ENCODE measurements at regions not wholly inside any gene's neighbourhood (a gene's known extent, or its start where the extent isn't known, plus 50 kb on each side); places are given as distances from the start of the nearest gene placed in this dataset.
A peak's percentile ranks its signal among the peaks of the same experiment; 100 is the strongest.
"Not testable (repeated sequence)": the region's sequence is repeated elsewhere in the genome, so short reads cannot be mapped to it uniquely, and the experiment has no call there.

DNA sequence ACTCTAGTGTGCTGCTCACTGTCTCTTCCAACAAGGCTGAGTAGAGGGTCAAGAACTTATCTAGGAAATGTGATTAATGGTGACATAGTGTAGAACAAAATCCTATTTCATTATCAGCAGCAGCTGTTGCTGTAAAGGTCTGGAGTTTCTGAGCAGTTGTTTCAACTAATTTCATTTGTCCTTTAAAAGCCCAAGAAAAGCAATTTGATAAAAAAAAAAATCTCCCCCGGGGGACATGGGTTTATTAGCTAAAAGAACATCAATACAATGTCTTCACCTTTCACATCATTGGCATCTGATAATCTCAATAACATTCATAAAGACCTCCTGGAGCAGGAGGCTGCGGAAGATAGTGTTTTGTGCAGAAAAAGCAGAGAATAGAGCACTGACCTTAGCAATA is 468.1 kb downstream of the KCTD16 start:
- no peak for DNase-seq (ENCODE audit: low read depth)
- in situ Hi-C loops (cut with HindIII; ENCODE audit: low pct_unique_long_range_greater_than_20kb, low sequenced_read_pairs) = no loop called here

DNA sequence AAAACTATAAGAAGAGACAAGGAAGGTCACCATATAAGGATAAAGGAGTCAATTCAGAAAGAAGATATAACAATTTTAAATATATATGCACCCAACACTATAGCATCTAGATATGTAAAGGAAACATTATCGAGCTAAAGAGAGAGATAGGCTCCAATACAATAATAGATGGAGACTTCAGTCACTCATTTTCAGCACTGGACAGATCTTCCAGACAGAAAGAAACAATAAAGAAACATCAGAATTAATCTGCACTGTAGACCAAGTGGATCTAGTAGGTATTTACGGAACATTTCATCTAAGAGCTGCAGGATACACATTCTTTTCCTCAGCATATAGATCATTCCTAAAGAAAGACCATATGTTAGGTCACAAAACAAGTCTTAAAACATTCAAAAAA is 463.5 kb downstream of the KCTD16 start:
- DNase-seq (ENCODE audit: low read depth) = no peak
- in situ Hi-C loops (cut with HindIII; ENCODE audit: low pct_unique_long_range_greater_than_20kb, low sequenced_read_pairs) = no loop called here

DNA sequence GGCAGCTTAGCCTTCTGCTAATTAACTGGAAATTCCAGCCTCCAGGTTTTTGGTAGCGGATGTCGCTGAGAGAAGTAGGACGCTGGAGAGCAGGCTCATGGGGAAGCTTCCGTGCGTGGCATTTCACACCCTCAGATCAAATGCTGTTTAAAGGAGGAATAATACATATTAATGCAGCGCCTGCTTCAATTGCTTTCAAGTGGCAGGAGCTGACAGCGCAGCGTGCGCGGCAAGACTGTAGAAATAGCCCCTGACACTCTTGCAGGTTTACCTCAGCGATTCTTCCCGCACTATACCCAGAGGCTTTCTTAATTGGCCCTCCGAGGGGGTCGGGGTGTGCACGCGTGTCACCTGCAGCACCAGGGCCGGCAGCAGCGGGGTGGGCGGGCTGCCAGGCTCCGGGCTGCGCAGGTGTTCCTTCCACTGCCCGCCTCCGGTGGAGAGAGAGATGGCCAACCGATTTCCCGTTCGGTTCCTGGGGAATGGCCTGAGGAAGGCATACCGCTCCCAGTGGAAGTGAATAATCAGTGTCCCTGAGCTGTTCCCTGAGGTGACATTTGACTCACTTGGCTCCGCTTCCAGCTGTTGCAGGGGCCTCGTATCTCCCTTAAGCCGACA is 427.9 kb downstream of the KCTD16 start:
- in situ Hi-C loops (cut with HindIII; ENCODE audit: low pct_unique_long_range_greater_than_20kb, low sequenced_read_pairs) = no loop called here
- no peak for DNase-seq (ENCODE audit: low read depth)

DNA sequence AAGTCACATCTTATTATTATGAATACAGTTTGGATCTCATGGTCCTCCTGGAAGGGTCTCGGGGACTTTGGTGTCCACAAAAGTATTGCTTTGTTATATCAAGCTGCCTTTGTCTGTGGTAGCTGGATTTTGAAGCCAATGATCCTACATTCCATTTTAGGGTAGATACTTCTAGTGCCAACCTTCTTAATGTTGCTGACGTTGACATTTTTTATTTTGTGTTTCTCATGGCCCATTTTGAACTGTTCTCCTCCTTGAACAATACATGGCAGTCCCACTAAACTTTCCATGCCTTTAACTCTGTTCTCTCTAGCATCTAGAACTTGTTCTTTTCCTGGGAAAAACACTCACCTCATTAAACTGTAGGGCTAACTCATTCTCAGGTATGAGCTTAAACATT is 425.8 kb downstream of the KCTD16 start:
- in situ Hi-C loops (cut with HindIII; ENCODE audit: low pct_unique_long_range_greater_than_20kb, low sequenced_read_pairs) = no loop called here
- DNase-seq (ENCODE audit: low read depth) = no peak

DNA sequence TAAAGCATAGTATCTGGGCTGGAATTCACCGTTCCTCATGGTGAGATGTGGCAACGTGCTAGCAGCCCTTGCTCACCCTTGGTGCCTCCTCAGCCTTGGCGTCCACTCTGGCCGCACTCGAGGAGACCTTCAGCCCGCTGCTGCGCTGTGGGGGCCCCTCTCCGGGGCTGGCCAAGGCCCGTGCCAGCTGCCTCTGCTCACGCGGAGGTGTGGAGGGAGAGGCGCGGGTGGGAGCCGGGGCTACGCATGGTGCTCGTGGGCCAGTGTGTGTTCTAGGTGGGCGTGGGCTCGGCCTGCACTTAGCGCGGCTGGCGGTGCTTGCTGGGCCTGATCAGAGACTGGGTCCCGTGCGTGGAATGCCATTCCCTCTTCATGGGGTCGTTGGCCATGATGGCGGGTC is 424.2 kb downstream of the KCTD16 start:
- DNase-seq (ENCODE audit: low read depth) = no peak
- in situ Hi-C loops (cut with HindIII; ENCODE audit: low pct_unique_long_range_greater_than_20kb, low sequenced_read_pairs) = no loop called here

DNA sequence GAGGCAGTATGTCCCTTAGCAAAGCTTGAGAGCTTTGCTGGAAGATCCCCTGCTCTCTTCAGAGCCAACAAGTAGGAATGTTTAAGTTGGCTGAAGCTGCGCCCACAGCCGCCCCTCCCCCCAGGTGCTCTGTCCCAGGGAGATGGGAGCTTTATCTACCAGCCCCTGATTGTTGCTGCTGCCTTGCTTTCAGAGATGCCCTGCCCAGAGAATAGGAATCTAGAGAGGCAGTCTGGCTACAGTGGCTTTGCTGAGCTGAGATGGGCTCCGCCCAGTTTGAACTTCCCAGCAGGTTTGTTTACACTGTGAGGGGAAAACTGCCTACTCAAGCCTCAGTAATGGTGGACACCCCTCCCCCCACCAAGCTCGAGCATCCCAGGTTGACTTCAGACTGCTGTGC is 423.6 kb downstream of the KCTD16 start:
- in situ Hi-C loops (cut with HindIII; ENCODE audit: low pct_unique_long_range_greater_than_20kb, low sequenced_read_pairs); DNase-seq (ENCODE audit: low read depth): not testable (repeated sequence)

DNA sequence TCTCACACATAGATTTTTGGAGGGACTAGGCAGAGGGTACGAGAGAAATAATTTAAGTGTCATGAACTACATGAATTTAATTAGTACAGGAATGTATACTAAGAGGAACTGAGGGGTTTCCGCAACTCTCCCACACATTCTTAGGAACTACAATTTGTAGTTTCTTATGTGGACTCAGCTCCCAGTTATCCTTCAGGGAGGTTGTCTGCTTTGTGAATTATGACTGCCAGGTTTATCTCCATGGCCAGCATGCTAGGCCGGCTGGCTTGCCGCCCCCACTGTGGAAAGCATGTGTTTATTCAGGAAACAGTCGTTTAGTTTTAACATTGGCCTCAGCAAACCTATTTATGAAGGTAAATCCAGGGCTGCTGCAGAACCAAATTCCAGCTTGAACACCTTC is 415.0 kb downstream of the KCTD16 start:
- in situ Hi-C loops (cut with HindIII; ENCODE audit: low pct_unique_long_range_greater_than_20kb, low sequenced_read_pairs) = no loop called here

DNA sequence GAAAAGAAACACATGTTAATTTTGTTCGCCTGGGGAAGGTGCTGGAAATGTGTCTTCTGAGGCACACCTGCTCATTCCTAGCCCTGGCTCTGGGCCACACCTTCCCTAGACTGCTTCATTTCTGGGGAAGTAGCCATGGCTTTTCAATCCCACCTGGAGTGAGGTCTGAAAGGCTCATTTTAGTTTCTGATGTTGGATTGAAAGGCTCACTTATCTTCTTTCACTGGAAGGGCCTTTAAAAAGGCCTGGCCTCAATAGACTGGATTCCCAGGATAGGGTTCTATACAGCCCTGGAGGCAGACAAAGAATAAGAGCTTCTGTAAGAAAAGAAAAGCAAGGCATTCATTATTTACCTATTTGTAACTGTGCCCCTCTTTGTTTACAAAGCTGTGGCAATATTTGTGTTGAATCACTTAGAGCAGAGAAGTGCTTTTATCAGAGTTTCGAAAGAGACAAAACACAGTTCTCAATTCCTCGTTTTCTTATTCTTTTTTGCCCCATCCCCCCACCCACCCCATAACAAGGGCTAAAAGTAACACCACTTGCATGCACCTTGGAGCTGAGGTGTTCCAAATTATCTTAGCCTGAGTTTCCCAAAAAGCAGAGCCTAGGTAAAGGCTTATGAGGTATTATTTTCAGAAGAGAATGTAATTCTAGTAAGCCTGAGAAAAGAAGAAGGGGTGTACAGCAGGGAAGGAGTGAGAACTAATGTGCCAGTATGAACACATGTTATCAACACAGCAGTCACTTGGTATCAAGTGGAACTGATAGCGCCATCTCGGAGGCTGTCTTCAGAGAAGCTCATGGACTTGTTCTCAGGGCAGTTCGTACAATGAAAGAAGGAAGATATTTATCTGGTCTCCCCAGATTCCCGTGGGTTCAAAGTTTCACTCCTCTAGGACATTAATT is 413.1 kb downstream of the KCTD16 start:
- in situ Hi-C loops (cut with HindIII; ENCODE audit: low pct_unique_long_range_greater_than_20kb, low sequenced_read_pairs) = no loop called here
- DNase-seq (ENCODE audit: low read depth) = no peak

More for the DNA sequence above, 415.0 kb downstream of the KCTD16 start:
- no peak for DNase-seq (ENCODE audit: low read depth)

GRCh38 chr5:144582066-144582465 is 411.4 kb downstream of the KCTD16 start:
- in situ Hi-C loops (cut with HindIII; ENCODE audit: low pct_unique_long_range_greater_than_20kb, low sequenced_read_pairs) = no loop called here

DNA sequence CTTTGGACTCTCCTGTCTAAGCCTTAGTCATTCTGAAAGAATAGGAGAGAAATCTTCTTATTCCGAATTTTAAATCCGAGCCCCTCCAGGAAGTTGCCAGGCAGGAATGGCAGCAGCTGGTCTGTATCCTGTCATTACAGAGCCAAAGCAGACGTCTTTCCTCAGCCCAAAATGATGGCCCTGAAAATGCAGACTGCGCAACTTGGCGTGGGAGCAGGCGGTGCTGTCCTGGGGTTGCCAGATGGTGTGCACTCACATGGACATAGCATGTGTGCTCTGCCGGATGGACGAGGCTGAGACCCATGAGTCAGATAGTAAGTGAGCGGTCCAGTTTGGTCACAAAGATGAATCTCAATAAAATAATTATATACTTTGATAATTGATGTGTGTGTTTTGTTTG is 410.4 kb downstream of the KCTD16 start:
- no peak for DNase-seq (ENCODE audit: low read depth)
- in situ Hi-C loops (cut with HindIII; ENCODE audit: low pct_unique_long_range_greater_than_20kb, low sequenced_read_pairs) = no loop called here

More at GRCh38 chr5:144582066-144582465, 411.4 kb downstream of the KCTD16 start:
- peak; percentile 42 for DNase-seq (ENCODE audit: low read depth)

DNA sequence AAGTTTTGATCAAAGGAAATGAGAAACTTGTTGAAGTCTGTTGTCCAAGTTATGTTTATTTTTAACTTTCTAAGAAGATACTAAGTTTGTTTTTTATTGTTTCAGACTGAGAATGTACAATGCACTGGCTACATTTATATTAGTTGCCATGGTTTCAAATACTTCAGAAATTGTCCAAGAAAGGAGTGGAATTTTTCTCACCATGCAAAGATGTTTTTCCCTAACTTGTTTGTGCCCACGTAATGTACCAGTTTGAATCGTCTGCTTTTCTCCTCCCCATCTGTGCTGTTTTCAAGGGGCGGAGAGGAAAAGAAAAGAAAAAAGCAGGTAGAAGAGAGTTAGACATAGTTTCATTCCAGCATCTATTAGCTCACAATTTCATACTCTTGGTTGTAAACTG is 407.0 kb downstream of the KCTD16 start:
- no peak for DNase-seq (ENCODE audit: low read depth)

DNA sequence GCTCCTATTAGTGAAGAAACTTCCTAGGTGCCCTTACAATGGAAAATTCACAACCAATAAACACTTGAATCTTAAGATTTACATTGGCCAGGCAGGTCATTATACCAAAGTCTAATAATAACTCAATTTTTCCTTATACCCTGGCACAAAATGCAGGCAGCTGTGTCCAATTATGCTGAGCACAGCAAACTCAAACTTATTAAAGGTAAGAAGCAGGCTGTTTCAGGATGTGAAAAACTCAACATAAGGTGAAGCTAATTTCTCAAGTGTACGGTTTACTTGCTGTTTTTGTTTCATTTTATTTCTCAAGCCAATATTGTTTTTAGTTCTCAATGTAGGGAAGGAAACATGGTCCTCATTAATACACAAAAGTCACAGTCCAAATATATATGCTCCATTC is 405.1 kb downstream of the KCTD16 start:
- in situ Hi-C loops (cut with HindIII; ENCODE audit: low pct_unique_long_range_greater_than_20kb, low sequenced_read_pairs) = no loop called here
- no peak for DNase-seq (ENCODE audit: low read depth)

More for the DNA sequence above, 407.0 kb downstream of the KCTD16 start:
- in situ Hi-C loops (cut with HindIII; ENCODE audit: low pct_unique_long_range_greater_than_20kb, low sequenced_read_pairs) = no loop called here

- no peak for DNase-seq (ENCODE audit: low read depth)
- in situ Hi-C loops (cut with HindIII; ENCODE audit: low pct_unique_long_range_greater_than_20kb, low sequenced_read_pairs) = no loop called here
These were observed 396.7 kb downstream of the KCTD16 start for GRCh38 chr5:144567421-144567780.

- DNase-seq (ENCODE audit: low read depth) = no peak
- in situ Hi-C loops (cut with HindIII; ENCODE audit: low pct_unique_long_range_greater_than_20kb, low sequenced_read_pairs) = no loop called here
These were observed 396.2 kb downstream of the KCTD16 start for GRCh38 chr5:144566747-144567420.

DNA sequence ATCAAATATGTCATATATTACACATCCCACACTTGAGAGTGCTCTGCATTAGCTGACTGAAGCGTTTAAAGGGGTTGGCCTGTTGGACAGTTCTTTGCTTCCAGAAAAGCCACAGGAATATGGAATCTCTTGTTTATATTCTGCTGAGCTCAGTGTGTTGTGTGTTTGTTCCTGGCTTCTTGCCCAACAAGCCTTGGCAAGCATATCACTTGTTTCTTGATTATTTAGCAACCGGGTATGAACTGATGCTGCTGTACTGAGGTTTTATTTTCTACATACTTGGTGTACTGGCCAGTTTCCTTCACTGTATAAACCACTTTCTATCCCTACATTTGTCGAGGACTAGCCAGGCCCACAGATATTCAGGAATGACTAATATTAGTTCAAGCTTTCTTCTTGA is 378.9 kb downstream of the KCTD16 start:
- DNase-seq (ENCODE audit: low read depth) = no peak
- in situ Hi-C loops (cut with HindIII; ENCODE audit: low pct_unique_long_range_greater_than_20kb, low sequenced_read_pairs) = no loop called here

DNA sequence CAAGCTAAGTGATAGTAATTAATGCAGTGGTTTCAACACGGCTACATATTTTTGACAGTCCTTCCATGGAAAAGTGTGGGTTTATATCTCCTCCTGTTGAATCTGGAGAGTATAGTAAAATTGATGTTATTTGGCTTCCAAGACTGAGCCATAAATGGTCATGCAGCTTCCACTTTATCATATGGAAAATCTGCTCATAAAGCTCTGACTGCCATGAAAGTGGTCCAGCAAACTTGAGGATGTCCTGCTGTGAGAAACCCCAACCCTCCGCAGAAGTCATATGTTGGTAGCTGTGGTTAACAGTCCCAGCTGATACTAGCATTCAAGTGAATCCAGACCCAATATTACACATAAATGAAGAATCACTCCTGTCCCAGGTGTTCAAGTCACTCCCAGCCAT is 378.3 kb downstream of the KCTD16 start:
- DNase-seq (ENCODE audit: low read depth) = no peak
- in situ Hi-C loops (cut with HindIII; ENCODE audit: low pct_unique_long_range_greater_than_20kb, low sequenced_read_pairs) = no loop called here

- in situ Hi-C loops (cut with HindIII; ENCODE audit: low pct_unique_long_range_greater_than_20kb, low sequenced_read_pairs) = no loop called here
- no peak for DNase-seq (ENCODE audit: low read depth)
These were observed 376.4 kb downstream of the KCTD16 start for GRCh38 chr5:144547098-144547499.

DNA sequence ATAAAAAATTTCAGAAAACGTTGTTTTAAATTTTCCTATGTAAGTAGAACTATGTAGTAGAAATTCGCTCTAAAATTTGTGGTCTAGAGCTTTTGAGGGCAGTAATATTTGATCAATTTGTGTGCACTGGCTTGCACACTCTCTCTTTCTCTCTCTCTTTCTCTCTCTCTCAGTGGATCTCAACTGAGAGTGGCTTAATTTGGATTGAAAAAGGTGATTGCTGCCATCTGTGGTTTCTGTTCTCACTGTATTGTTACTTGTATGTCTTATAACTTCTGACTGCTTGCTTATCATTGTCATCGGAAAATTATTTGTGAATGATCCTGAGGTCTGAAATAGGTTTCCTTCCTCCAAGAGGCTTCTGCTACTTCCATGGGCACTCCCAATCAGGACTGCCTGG is 368.2 kb downstream of the KCTD16 start:
- in situ Hi-C loops (cut with HindIII; ENCODE audit: low pct_unique_long_range_greater_than_20kb, low sequenced_read_pairs) = no loop called here
- no peak for DNase-seq (ENCODE audit: low read depth)
